Vagina (tissue), 2 donors: ENCODE measurements at regions not wholly inside any gene's neighbourhood (a gene's known extent, or its start where the extent isn't known, plus 50 kb on each side); places are given as distances from the start of the nearest gene placed in this dataset.

Source experiments
- POLR2A ChIP-seq, 2 donors: fragments of 450-650 bp; IDR thresholded peaks; one replicate each; pipeline ENCODE4 v1.6.1; 2017; ENCODE audit warnings: antibody characterized with exemption in 2 of 2, mild to moderate bottlenecking in 2 of 2, moderate library complexity in 2 of 2
- POLR2AphosphoS5 ChIP-seq, 2 donors: sonication (generic); formaldehyde crosslinking; IDR thresholded peaks; one replicate each; pipeline ENCODE4 v1.9.0; 2017; ENCODE audit warnings: antibody characterized with exemption in 2 of 2, mild to moderate bottlenecking in 2 of 2, low read depth in 1 of 2; ENCODE audit not compliant: insufficient read depth in 1 of 2
- TF ChIP-seq, protein P1 (sequence below), 3 experiments: fragments of 450-650 bp in 2 of 3; fragments of 200-600 bp in 1 of 3; sonication (generic) in 1 of 3; IDR thresholded peaks; one replicate each; pipeline ENCODE4 v1.5.1; 2017 to 2019; ENCODE audit warnings: antibody characterized with exemption in 3 of 3, mild to moderate bottlenecking in 2 of 3, moderate library complexity in 2 of 3

- TF ChIP-seq, protein P1, sequence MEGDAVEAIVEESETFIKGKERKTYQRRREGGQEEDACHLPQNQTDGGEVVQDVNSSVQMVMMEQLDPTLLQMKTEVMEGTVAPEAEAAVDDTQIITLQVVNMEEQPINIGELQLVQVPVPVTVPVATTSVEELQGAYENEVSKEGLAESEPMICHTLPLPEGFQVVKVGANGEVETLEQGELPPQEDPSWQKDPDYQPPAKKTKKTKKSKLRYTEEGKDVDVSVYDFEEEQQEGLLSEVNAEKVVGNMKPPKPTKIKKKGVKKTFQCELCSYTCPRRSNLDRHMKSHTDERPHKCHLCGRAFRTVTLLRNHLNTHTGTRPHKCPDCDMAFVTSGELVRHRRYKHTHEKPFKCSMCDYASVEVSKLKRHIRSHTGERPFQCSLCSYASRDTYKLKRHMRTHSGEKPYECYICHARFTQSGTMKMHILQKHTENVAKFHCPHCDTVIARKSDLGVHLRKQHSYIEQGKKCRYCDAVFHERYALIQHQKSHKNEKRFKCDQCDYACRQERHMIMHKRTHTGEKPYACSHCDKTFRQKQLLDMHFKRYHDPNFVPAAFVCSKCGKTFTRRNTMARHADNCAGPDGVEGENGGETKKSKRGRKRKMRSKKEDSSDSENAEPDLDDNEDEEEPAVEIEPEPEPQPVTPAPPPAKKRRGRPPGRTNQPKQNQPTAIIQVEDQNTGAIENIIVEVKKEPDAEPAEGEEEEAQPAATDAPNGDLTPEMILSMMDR (IDR thresholded peaks at IDR 0.05) = no peak
- TF ChIP-seq POLR2A (IDR thresholded peaks at IDR 0.05) = no peak
- no peak for TF ChIP-seq POLR2AphosphoS5 (IDR thresholded peaks at IDR 0.05; ENCODE audit: insufficient read depth in 1 of 2, low read depth in 1 of 2)
Measured at GRCh38 chr1:195345149-195345548, 1263.1 kb downstream of the KCNT2 start.
